GM23248 (cell line): ENCODE measurements at regions not wholly inside any gene's neighbourhood (a gene's known extent, or its start where the extent isn't known, plus 50 kb on each side); places are given as distances from the start of the nearest gene placed in this dataset.

Experiments
- EZH2 ChIP-seq: fragments of 200-600 bp; sonication (generic); IDR thresholded peaks from 2 replicates; pipeline ENCODE4 v1.6.1; 2018; ENCODE audit warnings: antibody characterized with exemption, mild to moderate bottlenecking; ENCODE audit not compliant: insufficient read depth, poor library complexity, severe bottlenecking
- EZH2phosphoT487 ChIP-seq: fragments of 200-600 bp; sonication (generic); IDR thresholded peaks from 2 replicates; pipeline ENCODE4 v1.6.1; 2018; ENCODE audit warnings: antibody characterized with exemption, moderate library complexity, mild to moderate bottlenecking, low read depth; ENCODE audit not compliant: insufficient read depth

- no peak for TF ChIP-seq EZH2
- no peak for TF ChIP-seq EZH2phosphoT487
Observed at GRCh38 chr4:56234098-56234497, 153.2 kb downstream of the AASDH start.
